ENCODE measurements at regions not wholly inside any gene's neighbourhood (a gene's known extent, or its start where the extent isn't known, plus 50 kb on each side); places are given as distances from the start of the nearest gene placed in this dataset.

GRCh38 chr7:25314094-25314730, 85.9 kb upstream of the NPVF start:
- no peak for DNase-seq (ENCODE audit: low read depth in 1 of 2, low spot score in 1 of 2)

GRCh38 chr7:25314731-25315267, 86.5 kb upstream of the NPVF start:
- DNase-seq (ENCODE audit: low read depth in 1 of 2, low spot score in 1 of 2), result no peak

GRCh38 chr7:25316366-25316765, 88.1 kb upstream of the NPVF start:
- DNase-seq (ENCODE audit: low read depth in 1 of 2, low spot score in 1 of 2), result no peak

GRCh38 chr7:25318047-25318446, 89.8 kb upstream of the NPVF start:
- no peak for DNase-seq (ENCODE audit: low read depth in 1 of 2, low spot score in 1 of 2)

- DNase-seq (ENCODE audit: low read depth in 1 of 2, low spot score in 1 of 2), result no peak
Observed at GRCh38 chr7:25319707-25320106, 91.4 kb upstream of the NPVF start.

- no peak for DNase-seq (ENCODE audit: low read depth in 1 of 2, low spot score in 1 of 2)
Observed at GRCh38 chr7:25320791-25321190, 92.5 kb upstream of the NPVF start.

- DNase-seq (ENCODE audit: low read depth in 1 of 2, low spot score in 1 of 2), result no peak
Observed at GRCh38 chr7:25321424-25321823, 93.1 kb upstream of the NPVF start.

GRCh38 chr7:25322473-25322872, 94.2 kb upstream of the NPVF start:
- no peak for DNase-seq (ENCODE audit: low read depth in 1 of 2, low spot score in 1 of 2)

- no peak for DNase-seq (ENCODE audit: low read depth in 1 of 2, low spot score in 1 of 2)
Observed at GRCh38 chr7:25325186-25325757, 97.0 kb upstream of the NPVF start.

GRCh38 chr7:25326501-25327156, 98.3 kb upstream of the NPVF start:
- DNase-seq (ENCODE audit: low read depth in 1 of 2, low spot score in 1 of 2), result no peak

GRCh38 chr7:25329815-25330214, 101.5 kb upstream of the NPVF start:
- DNase-seq (ENCODE audit: low read depth in 1 of 2, low spot score in 1 of 2), result no peak

- DNase-seq (ENCODE audit: low read depth in 1 of 2, low spot score in 1 of 2), result no peak
Observed at GRCh38 chr7:25333296-25333928, 105.1 kb upstream of the NPVF start.

GRCh38 chr7:25347360-25348066, 119.2 kb upstream of the NPVF start:
- DNase-seq (ENCODE audit: low read depth in 1 of 2, low spot score in 1 of 2), result no peak

GRCh38 chr7:25348104-25348503, 119.8 kb upstream of the NPVF start:
- DNase-seq (ENCODE audit: low read depth in 1 of 2, low spot score in 1 of 2), result no peak

GRCh38 chr7:25349283-25350017, 121.2 kb upstream of the NPVF start:
- no peak for DNase-seq (ENCODE audit: low read depth in 1 of 2, low spot score in 1 of 2)

GRCh38 chr7:25350041-25350440, 121.8 kb upstream of the NPVF start:
- no peak for DNase-seq (ENCODE audit: low read depth in 1 of 2, low spot score in 1 of 2)

- DNase-seq (ENCODE audit: low read depth in 1 of 2, low spot score in 1 of 2), result no peak
Observed at GRCh38 chr7:25351761-25352160, 123.5 kb upstream of the NPVF start.

GRCh38 chr7:25353196-25353595, 124.9 kb upstream of the NPVF start:
- no peak for DNase-seq (ENCODE audit: low read depth in 1 of 2, low spot score in 1 of 2)

GRCh38 chr7:25353732-25354131, 125.4 kb upstream of the NPVF start:
- DNase-seq (ENCODE audit: low read depth in 1 of 2, low spot score in 1 of 2), result no peak

- DNase-seq (ENCODE audit: low read depth in 1 of 2, low spot score in 1 of 2), result no peak
Observed at GRCh38 chr7:25356534-25357151, 128.4 kb upstream of the NPVF start.

Data from activated T-helper 1 cell treated with anti-CD3 and anti-CD28 coated beads, Interleukin-2, amount 50 U/mL, for 16 hours (primary cell).